GM18511 (cell line): ENCODE measurements at regions not wholly inside any gene's neighbourhood (a gene's known extent, or its start where the extent isn't known, plus 50 kb on each side); places are given as distances from the start of the nearest gene placed in this dataset.
"Not testable (repeated sequence)": the region's sequence is repeated elsewhere in the genome, so short reads cannot be mapped to it uniquely, and the experiment has no call there.

Experiments used
- ATAC-seq: cut with Tn5 transposase; IDR thresholded peaks from one replicate; pipeline ENCODE4 v1.9.1; 2021; ENCODE audit warnings: mild to moderate bottlenecking, moderate library complexity; ENCODE audit not compliant: unreplicated experiment

- ATAC-seq: no peak
Measured at GRCh38 chr1:233722212-233722979, 108.5 kb downstream of the KCNK1 start.

DNA sequence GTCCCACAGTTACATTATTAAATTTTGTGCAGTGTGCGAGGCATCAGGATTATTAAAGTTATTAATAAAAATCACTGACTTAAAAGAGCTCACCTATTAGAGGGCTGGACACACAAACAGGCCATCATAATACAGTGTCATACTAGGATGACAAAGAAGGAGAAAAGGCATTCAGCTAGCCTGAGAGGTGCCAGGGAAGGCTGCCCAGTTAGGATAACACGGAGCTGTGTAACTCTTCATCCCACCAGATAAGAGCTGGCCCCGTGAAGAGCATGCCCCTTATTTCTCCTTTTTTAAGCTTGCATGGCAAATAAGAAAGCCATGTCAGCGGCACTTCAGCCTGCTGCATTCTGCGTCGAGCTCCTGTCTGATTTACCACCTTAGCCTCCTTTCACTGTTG, 109.5 kb downstream of the KCNK1 start:
- ATAC-seq: no peak

DNA sequence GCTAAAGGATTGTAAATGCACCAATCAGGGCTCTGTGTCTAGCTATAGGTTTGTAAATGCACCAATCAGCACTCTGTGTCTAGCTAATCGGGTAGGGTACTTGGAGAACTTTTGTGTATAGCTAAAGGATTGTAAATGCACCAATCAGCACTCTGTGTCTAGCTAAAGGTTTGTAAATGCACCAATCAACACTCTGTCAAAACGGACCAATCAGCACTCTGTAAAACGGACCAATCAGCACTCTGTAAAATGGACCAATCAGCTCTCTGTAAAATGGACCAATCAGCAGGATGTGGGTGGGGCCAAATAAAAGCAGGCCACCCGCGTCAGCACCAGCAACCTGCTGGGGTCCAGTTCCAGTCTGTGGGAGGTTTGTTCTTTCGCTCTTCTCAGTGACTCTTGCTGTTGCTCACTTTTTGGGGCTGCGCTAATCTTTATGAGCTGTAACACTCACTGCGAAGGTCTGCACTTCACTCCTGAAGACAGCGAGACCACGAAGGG, 110.3 kb downstream of the KCNK1 start:
- ATAC-seq: not testable (repeated sequence)

DNA sequence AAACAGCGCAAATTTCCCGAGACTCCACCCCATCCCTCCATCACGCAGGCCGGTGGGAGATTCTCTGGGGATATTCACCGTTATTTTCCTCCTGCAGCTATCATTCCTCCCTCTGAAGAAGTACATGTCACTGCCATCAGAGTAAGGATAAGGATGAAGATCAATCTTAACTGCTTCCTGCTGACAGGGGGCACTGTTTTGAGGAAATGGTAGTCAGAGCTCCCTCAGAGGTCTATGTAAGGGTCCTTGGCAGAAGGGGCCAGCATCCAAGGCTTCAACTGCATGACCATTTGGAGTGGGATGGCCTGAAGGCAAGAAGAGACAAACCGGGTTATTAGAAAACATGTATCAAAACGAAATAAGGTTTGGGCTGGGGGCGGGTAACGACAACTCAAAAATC, 111.5 kb downstream of the KCNK1 start:
- ATAC-seq: no peak

- ATAC-seq: no peak
Measured at GRCh38 chr1:233728721-233729120, 114.8 kb downstream of the KCNK1 start.

GRCh38 chr1:233730380-233730779, 116.5 kb downstream of the KCNK1 start:
- ATAC-seq: no peak

DNA sequence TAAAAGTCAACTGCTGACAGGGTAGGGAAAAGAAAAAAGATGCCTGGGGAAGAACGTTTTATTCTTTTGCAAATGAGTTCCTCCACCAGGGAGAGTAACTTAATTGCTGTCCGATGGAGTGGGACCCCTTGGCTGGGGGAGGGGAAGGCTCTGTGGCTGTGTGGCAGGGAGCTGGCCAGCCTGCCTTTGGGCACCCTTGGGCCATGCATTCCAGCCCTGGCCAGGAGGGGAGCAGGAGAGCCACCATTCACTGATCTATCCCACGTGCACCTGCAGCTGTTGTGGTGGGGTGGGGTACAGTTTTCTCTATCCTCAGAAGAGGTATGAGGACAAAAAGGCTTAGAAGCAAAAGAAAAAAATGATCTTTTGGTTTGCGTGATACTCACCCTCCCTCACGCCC, 116.9 kb downstream of the KCNK1 start:
- no peak for ATAC-seq

DNA sequence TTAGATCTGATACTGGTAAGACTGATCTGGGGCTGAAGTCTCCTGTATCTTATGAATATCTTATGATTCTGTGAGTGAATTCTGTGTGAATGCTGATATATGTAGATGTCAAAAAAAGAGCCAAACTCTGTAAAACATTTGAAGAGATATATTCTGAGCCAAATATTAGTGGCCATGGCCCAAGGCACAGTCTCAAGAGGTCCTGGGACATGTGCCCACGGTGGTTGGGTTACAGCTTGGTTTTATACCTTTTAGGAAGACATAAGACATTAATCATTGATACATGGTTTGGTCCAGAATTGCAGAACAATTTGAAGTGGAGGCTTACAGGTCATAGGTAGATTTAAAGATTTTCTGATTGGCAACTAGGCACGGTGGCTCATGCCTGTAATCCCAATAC, 118.3 kb downstream of the KCNK1 start:
- no peak for ATAC-seq

DNA sequence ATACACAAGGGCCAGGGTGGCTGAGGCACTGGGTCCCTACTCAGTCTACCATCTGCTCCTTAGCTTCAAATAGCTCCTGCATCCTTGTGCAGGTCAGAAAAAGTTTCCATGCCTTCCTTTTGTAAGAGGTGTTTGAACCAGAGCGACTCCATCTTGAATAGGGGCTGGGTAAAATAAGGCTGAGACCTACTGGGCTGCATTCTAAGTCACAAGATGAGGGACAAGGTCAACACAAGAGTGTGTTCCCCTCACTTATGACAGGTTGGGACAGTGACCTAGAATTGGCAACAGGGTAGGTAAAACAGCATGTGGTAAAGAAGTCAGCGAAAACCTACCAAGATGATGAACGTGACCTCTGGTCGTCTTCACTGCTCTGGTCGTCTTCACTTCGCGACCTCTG, 120.5 kb downstream of the KCNK1 start:
- ATAC-seq: no peak

DNA sequence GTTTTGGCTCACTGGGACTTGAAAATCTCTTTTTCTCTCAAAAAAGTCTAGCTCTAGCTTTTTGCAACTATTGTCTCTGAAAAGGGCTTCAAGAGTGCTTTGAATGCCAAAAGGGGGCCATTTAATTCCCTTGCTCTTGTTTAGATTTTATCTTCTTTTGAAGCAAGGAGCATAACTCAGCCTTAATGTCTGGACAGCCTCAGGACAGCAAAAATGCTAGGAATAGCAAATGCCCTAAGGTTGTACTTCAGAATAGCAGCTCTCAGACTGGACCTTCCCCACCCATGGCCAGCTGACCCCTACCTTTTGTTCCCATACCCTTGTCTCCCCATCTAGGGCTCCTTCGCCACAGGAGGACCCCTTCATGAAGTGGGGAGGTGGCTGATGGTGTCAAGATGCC, 121.4 kb downstream of the KCNK1 start:
- ATAC-seq: no peak

- ATAC-seq: no peak
Measured at GRCh38 chr1:233735847-233736246, 121.9 kb downstream of the KCNK1 start.

DNA sequence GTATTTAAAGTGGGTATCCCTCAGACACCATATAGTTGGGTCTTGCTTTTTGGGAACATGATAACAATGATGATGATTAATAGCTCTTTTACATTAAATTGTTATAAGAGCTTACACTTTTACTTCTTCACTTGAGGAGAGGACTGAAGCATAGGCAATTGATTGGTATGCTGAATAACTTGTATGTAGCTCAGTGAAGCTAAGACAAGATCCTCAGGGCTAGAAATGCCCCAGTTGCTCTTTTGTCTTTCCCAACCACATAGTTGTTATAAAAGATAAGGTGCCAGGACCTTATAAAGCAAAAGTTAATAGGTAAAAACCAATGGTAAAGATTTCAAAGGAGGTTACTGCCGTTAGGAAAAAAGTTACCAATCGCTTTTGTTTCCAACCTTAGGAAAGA, 123.4 kb downstream of the KCNK1 start:
- ATAC-seq: no peak

GRCh38 chr1:233738396-233738795, 124.5 kb downstream of the KCNK1 start:
- ATAC-seq: no peak

DNA sequence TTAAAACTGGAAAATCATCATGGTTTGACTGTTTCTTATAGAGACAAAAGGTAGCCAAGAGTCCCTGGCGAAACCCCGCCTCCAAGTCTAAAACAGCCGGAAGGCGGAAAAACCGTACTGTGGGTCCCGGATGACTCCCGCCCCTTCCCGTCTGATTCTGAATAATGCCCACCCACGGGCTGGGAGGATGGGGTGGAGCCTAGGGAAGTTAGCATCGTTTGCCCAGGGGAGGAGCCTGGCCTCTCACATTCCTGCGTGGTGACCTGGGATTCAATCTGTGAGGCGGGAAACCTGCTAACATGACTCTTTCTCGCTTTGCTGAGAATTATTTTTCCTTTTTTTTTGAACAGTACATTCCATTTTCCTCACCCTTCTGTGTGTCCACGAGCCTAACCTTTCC, 124.9 kb downstream of the KCNK1 start:
- ATAC-seq: no peak

DNA sequence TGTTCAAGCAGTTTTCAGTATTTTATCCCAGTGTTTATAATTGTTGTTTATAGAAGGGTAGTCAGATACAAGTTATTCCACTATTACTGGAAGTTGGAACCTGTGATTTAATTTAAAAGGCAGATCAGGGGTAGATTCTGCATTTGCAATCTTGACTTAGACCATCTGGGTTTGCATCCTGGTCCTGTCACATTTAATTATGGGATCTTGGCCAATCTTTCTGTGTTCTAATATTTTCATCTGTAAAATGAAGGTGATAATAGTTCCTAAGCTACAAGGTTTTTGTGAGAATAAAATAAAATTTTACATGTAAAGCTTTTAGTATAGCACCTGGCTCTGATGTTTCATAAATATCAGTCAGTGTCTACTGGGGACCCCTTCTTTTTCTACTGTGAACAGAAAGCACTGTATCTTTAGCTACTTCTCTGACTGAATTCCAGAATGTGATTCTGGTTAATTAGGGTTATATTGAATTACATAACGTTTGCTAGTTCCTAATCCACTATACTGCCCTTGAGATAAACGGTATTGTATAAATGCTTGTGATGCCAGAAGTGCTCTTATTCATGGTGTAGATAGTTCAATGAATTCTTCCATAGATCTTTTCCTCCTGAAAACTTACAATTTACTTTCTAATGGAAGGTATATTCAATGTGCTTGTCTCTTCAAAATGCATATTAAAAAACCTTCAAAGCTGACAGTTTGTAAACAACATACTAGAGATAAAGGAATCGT, 131.0 kb downstream of the KCNK1 start:
- ATAC-seq: no peak

DNA sequence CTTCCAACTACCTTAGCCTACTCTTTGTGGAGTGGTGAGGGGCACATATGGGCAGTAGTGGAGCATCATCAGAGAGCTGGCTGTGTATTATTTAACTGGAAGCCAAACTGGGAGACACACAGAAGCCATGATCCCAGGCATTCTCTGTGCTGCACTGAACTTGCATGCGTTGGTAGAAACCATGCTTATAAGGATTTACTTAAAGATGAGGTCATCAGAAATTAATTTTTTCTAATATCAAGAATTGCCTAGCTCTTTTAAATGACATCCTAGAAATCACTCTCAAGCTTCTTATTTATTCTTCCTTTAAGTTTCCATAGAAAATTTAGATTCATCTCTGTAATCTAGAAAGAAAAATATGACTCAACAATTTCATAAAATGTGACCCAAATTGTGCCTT, 136.2 kb downstream of the KCNK1 start:
- ATAC-seq: no peak

DNA sequence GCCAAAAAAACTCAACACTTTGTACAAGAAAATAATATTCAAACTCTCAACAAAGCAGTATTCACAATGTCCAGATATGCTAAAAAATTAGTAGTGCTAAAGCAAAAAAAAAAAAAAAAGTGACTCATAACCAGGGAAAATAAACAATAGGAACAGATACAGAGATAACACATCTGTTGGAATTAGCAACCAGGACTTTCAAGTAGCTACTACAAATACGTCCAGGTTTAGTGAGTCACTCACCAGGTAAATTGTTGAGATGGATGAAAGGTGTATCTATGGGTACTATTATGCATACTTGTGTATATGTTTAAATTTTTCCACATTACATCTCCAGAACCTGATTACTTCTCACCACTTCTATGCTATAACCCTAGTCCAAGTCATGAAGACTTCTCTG, 144.8 kb upstream of the SLC35F3 start:
- ATAC-seq: no peak

DNA sequence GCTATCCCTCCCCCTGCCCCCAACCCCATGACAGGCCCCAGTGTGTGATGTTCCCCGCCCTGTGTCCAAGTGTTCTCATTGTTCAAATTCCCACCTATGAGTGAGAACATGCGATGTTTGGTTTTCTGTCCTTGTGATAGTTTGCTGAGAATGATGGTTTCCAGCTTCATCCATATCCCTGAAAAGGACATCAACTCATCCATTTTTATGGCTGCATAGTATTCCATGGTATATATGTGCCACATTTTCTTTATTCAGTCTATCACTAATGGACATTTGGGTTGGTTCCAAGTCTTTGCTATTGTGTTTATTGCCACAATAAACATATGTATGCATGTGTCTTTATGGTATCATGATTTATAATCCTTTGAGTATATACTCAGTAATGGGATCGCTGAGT, 140.2 kb upstream of the SLC35F3 start:
- ATAC-seq: not testable (repeated sequence)

DNA sequence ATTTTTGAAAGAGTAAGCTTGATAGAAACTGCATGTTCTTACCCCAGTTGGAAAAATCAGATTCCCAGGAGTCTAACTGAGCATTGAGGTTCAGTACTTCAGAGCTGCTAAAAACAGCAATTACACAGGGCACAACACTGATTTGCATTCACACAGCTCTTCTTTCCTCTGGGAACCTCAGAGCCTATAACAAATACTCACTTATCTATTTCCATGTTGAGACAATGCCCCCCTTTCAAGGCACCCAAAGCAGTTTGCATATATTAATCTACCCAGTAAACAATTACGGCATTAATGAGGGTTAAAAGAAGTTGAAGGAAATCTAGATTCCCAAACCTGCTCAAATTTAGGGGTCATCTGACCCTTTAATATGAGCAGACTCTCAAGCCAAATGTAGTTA, 126.9 kb upstream of the SLC35F3 start:
- no peak for ATAC-seq

DNA sequence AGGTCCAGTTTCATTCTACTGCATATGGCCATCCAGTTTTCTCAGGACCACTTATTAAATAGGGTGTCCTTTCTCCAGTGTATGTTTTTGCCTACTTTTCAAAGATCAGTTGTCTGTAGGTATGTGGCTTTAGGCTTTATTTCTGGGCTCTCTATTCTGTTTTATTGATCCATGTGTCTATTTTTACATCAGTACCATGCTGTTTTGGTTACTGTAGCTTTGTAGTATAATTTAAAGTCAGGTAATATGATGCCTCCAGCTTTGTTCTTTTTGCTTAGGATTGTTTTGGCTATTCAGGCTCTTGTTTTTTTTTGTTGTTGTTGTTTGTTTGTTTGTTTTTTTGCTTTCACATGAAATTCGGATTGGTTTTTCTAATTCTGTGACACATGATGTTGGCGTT, 124.4 kb upstream of the SLC35F3 start:
- ATAC-seq: no peak

DNA sequence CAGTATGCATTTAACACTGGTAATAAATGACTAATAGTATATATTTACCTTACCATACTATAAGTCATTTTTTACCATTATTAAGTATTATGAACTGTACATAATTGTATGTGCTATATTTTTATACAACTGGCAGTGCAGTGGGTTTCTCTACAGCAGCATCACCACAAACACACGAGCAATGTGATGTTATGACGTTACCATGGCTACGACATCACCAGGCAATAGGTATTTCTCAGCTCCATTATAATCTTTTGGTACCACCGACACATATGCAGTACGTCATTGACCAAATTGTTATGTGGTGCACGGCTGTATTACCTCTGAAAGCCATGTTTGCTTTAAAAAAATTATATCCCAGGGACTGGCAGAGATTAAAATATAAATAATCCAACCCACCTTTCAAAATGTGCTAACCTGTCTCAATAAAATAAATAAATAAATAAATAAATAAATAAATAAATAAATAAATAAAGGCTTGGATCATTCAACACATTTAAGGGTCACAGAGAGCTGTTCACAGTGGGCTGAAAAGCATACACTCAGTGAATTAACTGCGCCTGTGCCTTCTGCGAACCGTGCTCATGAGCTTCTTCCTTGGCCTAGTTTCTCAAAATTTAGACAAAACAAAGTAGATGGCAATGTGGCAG, 121.4 kb upstream of the SLC35F3 start:
- no peak for ATAC-seq

GRCh38 chr1:233787599-233787998, 116.9 kb upstream of the SLC35F3 start:
- no peak for ATAC-seq
